Stimulated activated CD4-positive, alpha-beta T cell treated with anti-CD3 and anti-CD28 coated beads, Interleukin-15, amount 100 ng/mL, for 24 hours (primary cell): ENCODE measurements at regions not wholly inside any gene's neighbourhood (a gene's known extent, or its start where the extent isn't known, plus 50 kb on each side); places are given as distances from the start of the nearest gene placed in this dataset.
"Not testable (repeated sequence)": the region's sequence is repeated elsewhere in the genome, so short reads cannot be mapped to it uniquely, and the experiment has no call there.

ENCODE experiments used
- DNase-seq: peaks from one replicate; pipeline ENCODE4 v3.0.0-alpha.2; 2020

DNA sequence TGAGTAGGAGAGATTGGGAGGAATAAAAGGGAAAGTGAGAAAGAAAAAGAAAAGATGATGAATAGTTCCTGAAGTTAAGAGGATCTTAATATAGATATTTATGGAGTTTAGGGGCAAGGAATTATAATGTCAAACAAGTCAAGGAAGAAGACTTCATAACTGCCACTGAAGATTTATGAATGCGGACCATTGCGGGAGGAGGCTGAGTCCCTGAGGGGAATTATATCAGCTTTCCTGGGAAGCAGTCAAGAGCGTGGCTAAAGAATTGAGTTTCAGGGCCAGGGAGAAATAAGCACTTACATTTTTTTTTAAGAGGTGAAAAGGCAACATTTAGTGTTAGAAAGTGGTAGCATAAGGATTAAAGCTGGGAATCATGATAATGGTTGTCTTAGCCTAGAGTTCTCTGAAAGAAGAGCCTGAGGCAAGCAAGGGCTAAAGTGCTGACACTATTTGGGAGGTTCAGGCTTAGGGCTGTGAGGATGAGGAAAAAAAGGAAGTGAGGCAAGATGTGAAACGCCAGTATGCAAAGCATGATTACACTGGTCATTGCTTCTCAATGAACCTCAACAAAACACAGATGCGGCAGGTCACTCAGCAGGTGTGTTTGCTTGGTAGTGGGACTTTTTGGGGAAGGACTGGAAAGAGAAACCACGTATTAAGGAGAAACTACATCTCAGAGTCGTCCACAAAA, 217.1 kb downstream of the SLC4A3 start:
- DNase-seq: no peak

DNA sequence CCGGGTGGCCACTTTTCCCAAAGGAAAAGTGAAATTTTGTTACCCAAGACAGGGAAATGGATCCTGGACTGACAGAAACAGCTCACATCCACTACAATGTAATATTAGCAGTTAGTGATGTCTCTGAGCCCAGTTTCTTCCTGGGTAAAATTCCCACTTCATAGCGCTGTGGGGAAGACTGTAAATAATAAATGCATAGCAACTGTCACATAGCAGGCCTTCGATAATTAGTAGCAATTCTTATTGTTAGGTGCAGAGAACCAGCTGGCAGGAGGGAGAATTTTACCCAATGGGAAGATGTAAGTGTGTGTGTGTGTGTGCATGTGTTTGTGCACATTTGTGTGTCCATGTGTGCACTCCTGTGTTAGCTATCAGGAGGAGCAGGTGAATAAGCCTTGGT, 221.5 kb downstream of the SLC4A3 start:
- no peak for DNase-seq

DNA sequence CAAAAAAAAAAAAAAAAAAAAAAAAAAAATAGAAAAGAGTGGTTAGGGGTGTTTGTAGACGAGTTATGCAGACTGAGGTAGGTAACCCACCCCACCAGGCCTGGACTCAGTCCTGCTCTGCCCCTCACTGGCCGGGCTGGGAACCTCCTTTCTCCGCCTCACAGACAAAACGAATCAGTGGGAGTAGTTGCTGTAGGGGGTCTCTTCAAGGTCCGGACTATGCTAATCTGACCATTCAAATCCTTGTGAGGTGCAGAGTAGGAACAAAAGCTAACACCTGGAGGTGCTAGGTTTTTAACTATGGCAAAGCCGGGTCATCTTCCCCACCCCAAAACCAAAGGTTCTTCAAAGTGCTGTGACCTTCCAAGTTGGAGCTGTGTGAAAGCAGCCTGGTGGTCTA, 223.7 kb downstream of the SLC4A3 start:
- DNase-seq: no peak

DNA sequence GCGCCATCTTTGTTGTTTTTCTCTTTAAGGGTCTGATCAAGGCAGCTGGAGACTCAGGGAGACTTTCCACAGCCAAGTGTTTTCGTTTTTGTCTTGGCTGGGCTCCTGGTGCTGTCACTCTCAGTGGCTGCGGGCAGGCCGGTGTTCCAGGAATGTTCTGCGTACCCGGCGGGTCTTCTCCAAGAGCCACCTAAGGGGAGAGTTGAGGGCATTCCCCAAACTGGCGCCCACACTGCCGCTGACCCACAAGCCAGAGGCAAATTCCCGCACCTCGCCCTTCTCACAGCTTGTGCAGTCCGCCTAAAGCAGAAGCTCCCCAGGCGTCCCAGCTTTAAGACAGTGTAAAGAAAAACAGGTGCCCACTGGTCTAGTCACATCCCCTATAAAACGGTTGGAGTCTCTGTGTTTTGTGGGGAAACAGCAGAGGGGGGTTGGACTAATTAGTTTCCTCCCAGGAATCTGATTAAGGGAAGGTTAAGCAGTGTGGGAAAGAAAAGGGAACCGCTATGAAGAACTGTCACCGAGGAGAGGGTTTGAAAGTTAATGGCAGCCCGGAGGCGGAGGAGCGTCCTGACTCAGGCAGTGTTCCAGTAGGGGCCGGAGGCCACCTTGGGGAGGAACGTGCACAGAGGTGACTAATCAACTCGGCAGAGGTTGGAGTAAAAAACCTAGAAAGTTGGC, 224.5 kb downstream of the SLC4A3 start:
- DNase-seq: no peak

DNA sequence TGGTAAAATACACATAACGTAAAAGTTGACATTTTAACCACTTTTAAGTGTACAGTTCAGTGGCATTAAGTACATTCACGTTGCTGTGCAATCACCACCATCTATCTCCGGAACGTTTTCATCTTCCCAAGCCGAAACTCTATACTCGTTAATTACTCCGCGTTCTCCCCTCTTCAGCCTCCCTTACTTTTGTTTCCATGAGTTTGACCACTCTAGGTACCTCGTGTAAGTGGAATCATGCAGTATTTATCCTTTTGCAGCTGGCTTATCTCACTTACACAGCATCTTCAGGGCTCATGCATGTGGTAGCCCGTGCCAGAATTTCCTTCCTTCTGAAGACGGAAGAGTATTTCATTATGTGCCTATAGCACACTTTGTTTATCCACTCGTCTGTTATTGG, 225.2 kb downstream of the SLC4A3 start:
- no peak for DNase-seq

DNA sequence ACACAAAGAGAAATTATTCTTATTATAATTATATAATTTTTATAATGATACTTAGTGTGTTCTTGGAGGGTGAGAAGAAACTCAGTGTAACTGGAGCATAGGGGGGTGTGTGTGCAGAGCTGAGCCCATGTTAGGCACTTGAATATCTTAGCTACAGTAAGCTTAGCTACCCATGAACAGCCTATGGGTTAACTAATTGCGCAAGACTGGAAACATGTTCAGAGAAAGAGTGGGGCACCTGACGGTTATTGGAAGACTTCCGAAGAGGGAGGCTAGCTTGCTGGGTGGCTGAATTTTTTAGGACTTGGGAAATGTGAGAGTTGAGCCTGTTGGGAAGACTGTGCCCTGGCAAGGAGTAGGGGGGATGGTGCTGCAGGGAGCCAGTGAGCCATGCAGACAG, 229.2 kb downstream of the SLC4A3 start:
- no peak for DNase-seq

DNA sequence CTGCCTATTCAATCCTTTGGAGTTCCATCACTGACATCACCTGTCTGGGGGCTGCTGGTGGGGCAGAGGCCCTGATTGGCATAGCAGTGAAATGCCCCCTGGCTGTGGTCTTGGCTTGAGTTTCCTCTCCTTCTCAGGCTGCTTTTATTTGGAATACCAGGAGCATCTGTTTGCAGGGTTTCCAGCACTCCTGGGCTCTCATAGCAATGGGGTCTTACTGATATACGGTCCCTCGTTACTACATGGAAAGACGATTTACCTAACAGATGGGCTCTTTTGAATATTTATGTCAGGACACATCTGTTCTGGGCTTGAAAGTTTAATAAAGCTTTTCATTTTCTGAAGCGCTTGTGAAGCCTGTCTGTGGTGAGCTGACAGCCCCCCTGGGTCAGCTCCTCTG, 230.3 kb downstream of the SLC4A3 start:
- no peak for DNase-seq

DNA sequence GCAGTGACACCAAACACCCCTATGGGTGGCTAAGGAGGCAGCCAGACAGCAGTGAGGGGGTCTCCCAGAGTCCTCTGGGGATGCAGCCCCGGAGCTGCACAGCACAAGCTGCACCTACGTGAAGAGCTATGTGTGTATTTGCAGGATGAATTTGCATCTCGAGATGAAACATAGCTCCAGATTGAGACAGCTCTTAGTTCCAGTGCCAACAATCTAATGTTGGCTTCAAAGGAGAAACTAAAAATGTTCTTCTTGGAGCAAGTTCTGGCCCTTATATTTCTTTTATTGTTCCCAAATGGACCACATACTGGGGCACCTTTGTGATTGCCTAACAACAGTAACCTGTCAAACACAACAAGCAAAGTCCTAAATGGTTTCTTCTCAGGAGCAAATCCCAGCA, 233.9 kb downstream of the SLC4A3 start:
- DNase-seq: no peak

DNA sequence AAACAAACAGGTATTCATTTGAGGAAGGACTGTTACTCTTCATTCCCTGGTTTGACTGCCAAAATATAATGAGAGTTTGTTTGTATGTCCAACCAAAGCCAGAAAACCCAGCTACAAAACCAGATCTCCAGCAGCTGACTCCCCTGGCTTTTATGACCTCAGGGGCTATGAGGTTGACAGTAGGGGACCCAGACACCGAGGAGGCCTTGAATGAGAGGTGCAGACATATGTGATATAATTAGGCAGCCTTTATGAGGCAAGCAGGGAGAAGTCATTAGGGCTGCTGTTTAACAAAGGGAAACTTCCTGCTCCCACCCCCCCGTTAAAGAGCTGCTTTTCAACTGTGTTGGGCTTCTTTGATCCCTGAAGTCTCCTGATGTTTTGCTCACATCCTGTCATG, 236.7 kb downstream of the SLC4A3 start:
- DNase-seq: no peak

DNA sequence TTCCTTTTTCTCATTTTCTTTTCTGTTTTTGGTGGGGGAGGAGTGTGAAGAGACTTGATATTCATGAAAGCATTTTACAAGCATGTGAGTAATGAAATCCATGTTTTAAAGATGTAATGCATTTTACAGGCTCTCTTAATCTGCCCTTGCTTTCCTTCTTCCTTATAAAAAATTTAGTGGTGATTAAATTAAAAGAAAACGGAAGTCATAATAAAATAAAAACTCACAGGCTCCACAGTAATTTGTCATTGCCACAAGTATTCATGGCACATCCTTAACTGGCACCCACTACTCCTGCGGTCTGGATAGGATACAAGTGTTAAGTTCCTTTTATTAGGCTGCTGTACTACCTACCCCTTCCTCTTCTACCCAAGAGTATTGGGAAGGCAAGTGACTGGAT, 241.2 kb downstream of the SLC4A3 start:
- no peak for DNase-seq

DNA sequence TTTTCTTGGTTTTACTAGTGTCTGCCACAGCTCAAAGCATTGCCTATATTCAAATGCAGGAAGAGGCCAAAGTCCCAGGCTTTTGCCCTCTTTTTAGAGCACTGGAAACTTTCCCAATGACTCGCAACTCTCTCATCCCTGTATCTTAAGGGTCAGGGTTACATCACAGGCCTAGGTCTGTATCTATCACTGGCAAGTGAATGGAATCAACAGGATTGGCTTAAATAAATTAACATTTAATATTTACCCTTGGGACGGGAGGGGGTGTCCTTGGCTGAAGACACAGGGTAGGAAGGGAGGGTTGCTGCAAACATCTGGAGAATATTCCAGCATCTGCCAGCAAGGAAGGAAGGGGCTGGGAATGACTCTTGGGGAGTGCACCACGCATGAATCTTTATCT, 242.6 kb downstream of the SLC4A3 start:
- no peak for DNase-seq

DNA sequence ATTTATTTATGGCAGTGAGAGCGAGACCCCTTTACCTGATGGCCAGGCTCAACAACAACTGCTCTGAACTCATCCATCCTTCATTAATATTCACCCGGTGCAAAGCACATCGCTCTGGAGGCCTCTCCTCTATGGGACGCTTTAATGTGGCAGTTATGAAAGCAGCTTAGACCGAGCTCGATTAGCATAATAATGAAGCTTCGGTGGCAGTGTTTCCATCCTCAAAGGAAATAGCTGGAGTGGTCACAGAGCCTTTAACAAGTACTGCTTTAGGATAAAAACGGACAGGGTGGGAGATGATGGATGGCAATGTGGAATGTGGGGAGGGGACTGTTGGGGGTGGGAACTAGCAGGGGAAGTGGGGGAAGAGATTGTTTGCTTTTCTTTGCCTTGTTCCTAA, 243.9 kb downstream of the SLC4A3 start:
- DNase-seq: no peak

DNA sequence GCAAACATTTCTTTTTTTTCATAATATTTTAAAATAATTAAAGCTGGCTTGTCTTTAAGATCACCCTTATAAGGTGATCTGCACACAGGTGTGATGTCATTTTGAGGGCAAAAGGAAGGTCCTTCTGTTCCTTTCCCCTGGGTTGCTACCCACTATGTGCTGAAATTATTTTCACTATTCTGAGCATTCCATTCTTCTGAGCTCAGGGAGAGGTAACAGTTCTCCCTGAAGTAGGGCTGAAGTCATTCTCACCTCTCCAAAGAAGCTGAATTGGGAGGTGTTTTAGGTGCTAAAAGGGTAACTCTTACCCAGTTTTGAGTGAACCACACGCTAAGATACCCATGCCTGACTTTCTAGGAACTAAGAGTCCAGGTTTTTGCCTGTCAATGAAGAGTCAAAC, 247.6 kb downstream of the SLC4A3 start:
- DNase-seq: no peak

DNA sequence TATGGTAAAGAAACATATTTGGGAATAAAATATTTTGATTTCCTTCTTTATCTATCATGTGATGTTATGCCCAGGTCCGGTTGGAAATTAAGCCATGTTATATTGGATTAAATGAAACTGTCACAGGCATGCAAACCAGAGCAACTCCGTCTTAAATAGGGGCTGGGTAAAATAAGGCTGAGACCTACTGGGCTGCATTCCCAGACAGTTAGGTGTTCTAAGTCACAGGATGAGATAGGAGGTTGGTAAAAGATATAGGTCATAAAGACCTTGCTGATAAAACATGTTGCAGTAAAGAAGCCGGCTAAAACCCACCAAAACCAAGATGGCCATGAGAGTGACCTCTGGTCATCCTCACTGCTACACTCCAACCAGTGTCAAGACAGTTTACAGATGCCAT, 248.6 kb downstream of the SLC4A3 start:
- not testable (repeated sequence) for DNase-seq

DNA sequence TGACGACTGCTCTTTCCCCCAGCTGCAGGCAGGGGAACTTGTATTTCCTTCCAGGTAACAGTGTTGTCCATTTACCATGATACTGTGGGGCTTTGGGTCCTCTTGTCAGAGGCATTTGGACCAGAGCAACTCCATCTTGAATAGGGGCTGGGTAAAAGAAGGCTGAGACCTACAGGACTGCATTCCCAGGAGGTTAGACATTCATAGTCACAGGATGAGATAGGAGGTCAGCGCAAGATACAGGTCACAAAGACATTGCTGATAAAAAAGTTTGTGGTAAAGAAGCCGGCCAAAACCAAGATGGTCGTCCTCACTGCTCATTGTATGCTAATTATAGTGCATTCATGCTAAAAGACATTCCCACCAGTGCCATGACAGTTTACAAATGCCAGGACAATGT, 249.5 kb downstream of the SLC4A3 start:
- DNase-seq: no peak

DNA sequence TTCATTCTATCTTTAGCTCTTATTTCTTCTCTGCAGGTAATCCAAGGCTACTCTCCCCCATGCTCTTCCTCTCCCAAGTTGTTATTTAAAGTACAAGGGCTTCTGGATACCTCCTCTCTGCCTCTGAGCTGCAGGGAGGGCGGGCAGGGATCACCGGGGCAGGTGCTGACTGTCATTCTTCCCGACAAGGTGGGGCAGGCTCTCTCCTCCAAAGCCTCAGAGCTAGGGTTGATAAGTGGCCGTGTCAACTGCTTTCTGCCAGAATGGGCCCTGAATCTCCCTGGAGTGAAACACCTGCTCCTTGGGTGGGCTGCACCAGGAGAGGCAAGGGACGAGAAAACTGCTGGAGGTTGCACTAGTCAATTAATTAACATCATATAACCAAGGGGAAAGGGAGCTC, 250.3 kb downstream of the SLC4A3 start:
- DNase-seq: no peak

DNA sequence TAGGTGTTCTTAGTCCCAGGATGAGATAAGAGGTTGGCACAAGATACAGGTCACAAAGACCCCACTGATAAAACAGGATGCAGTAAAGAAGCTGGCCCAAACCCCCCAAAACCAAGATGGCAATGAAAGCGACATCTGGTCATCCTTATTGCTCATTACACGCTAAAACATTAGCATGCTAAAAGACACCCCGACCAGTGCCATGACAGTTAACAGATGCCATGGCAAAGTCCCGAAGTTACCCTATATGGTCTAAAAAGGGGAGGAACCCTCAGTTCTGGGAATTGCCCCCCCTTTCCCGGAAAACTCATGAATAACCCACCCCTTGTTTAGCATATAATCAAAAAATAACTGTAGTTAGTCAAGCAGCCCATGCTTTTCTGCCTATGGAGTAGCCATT, 251.1 kb downstream of the SLC4A3 start:
- DNase-seq: no peak

DNA sequence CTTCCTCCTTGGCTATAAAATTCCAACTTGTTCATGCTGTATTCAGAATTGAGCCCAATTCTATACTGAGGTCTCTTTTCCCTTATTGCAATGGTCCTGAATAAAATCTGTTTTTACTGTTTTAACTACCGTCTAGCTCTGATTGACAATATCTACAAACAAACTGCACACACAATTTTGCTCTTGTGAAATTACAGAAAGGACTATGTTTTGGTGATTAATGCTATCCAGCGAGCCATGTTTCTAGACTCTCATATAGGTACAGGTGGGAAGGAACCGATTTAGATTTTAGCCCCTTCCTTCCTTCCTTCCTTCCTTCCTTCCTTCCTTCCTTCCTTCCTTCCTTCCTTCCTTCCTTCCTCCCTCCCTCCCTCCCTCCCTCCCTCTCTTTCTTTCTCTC, 254.4 kb downstream of the SLC4A3 start:
- no peak for DNase-seq

DNA sequence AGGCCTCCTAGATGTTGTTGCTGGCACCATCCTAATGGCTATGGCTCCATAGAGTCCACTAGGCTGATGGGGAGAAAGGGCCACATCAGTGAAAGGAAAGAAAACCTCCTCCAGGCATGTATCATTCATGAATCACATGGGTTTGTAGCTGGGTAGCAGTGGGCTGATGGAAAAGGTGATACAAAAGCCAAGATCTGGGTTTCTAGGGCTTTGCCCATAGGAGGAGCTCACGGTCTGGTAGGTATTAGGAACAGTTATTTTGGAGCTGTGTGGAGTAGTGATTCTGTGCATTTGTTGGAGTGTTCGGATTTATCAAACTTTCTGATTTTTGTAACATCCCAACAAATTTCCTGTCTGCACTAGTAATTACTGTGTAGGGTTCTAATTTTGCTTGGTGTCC, 259.2 kb downstream of the SLC4A3 start:
- no peak for DNase-seq

DNA sequence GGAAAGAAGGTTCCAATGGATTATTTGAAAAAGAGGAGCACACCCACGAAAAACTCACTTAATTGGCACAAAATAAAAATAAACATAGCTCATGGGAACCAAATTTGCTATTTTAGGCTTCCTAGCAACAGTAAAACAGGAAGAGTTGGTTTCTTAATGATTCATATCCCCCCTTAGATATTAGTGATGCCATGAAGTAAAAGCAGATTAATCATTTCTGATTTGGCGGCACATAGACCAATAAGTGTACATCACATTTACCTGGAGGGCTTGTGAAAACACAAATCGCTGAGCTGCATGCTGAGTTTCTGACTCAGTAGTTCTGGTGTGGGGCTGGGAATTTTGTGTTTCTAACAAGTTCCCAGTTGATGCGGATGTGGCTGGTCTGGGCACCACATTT, 260.4 kb downstream of the SLC4A3 start:
- DNase-seq: no peak

DNA sequence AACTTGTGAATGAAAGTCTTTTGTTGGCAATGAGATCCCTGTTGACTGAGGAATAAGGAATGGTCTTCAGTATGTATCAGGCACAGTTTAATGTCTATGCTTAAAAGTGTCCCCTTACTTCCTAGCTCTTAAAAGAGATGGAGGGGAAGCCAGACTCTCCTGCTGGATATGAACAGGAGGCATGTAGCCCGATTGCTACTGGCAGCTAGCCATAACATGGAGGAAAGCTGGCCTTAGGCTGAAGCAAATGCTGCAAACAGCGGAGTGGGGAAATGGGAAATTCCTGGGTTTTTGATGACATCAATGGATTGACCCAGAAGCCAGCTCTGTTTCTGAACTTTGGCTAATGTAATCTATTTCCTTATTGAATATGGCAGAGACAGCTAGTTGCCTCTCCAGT, 266.1 kb downstream of the SLC4A3 start:
- no peak for DNase-seq

DNA sequence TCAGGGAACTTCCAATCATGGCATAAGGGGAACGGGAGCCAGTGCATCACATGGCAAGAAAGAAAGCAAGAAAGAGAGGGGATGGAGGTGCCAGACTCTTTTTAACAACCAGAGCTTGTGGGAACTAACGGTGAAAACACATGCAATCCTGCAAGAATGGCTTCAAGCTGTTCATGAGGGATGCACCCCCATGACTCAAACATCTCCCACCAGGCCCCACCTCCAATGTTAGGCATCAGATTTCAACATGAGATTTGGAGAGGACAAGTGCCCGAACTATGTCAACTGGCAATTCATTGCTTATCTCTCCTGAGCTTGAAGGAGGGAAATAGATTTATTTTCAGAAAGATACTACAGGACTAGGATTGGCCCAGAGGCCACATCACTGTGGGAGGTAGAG, 270.0 kb downstream of the SLC4A3 start:
- no peak for DNase-seq

DNA sequence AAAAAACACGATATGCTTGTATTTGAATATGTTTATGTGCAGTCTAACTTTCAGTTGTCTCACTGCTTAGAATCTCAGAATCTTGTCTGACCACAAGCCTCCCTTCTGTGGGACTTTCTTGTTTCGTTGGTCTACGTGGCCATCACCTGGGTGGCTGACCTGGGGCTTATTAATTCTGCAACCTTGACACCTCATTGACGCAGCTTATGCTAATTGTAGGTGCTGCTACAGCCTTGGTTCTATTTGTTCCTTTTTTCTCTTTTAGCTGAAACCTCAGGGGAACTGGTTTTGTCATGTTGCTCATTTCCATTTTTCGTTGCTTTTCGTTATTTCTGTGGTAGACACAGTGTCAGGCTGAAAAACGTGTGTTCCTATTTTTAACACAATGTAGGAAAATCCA, 273.7 kb downstream of the SLC4A3 start:
- DNase-seq: no peak

DNA sequence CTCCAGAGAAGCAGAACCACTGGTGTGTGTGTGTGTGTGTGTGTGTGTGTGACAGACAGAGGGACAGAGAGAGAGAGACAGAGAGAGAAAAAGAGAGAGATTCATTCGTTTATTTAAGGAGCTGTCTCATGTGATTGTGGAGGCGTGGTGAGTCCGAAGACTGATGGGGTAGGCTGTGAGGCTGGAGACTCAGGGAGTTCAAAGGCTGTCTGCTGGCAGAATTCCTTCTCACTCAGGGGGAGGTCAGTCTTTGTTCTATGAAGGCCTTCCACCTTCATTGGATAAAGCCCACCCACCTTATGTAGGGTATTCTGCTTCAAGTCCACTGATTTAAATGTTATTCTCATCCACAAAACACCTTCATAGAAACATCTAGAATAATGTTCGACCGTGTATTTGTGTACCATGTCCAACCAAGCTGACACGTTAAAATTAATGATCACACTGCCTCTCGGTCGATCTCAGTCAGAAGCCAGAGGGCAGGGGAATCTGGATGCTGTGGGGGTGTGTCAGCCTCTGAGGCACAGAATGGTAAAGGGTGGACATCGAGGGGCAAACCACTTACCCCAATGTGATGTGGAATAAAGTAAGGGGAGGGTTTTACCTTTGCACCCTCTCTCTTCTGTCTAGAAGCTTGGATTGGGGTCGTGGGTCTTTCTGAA, 275.6 kb downstream of the SLC4A3 start:
- DNase-seq: no peak

DNA sequence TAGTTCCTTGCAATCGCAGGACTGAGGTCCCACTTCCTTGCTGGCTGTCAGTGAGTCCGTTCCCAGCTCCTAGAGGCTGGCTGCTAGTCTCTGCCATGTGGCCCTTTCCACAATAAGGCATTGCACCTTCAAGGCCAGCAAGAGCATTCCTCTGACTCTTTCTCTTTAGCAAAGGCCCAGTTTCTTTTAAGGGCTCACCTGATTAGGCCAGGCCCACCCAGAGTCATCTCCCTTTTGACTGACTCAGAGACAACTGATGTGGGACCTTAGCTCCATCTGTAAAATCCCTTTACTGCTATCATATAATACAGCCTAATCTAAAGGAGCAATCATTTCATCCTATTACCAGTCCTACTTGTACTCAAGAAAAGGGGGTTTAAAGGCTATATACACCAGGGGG, 278.2 kb downstream of the SLC4A3 start:
- DNase-seq: no peak
